ENCODE measurements at regions not wholly inside any gene's neighbourhood (a gene's known extent, or its start where the extent isn't known, plus 50 kb on each side); places are given as distances from the start of the nearest gene placed in this dataset.
"Not testable (repeated sequence)": the region's sequence is repeated elsewhere in the genome, so short reads cannot be mapped to it uniquely, and the experiment has no call there.

GRCh38 chr14:58775130-58775529, 137.4 kb downstream of the DACT1 start:
- not testable (repeated sequence) for H3K36me3 ChIP-seq (ENCODE audit: control insufficient read depth in 2 of 2, insufficient read depth in 2 of 2, low read length in 1 of 2); H3K4me1 ChIP-seq (ENCODE audit: control insufficient read depth in 2 of 2, insufficient read depth in 2 of 2, low read length in 1 of 2); H3K27ac ChIP-seq (ENCODE audit: low read depth in 2 of 2, low read length in 1 of 2); H3K9me3 ChIP-seq (ENCODE audit: control insufficient read depth in 2 of 2, insufficient read depth in 1 of 2, low read depth in 1 of 2, low read length in 1 of 2); H3K27me3 ChIP-seq (ENCODE audit: control insufficient read depth in 1 of 2, insufficient read depth in 2 of 2, low read length in 2 of 2); H3K4me3 ChIP-seq (ENCODE audit: low read depth in 1 of 2, low read length in 2 of 2)
- WGBS, 2 donors = 81 to 88% methylated on average over 4 of the region's 4 CpGs

DNA sequence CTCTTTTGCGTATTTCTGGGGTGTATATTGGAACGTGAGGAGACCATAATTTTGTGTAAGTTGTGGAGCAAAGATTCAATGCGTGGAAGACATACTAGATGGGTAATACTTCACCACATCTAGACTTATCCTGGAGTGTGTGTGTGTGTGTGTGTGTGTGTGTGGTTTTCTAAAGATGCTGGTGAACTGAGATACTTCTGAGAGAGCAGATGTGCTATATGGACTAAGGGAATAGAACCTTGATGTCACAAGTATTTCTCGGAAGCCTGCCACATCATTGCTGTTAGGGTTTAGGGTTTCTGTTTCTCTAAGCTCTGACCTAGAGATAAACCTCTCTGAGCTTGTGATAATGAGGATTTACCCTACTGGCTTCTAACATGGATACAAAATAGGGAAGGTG, 138.8 kb downstream of the DACT1 start:
- Histone ChIP-seq H3K27me3 (ENCODE audit: control insufficient read depth in 1 of 2, insufficient read depth in 2 of 2, low read length in 2 of 2) (no peaks in the 10 kb centered on the region), H3K4me1 (ENCODE audit: control insufficient read depth in 2 of 2, insufficient read depth in 2 of 2, low read length in 1 of 2) (peaks cover 0 to 2% of the 10 kb centered on the region in 2 donors), H3K36me3 (ENCODE audit: control insufficient read depth in 2 of 2, insufficient read depth in 2 of 2, low read length in 1 of 2) (no peaks in the 10 kb centered on the region), H3K4me3 (ENCODE audit: low read depth in 1 of 2, low read length in 2 of 2) (no peak overlapping the region), H3K9me3 (ENCODE audit: control insufficient read depth in 2 of 2, insufficient read depth in 1 of 2, low read depth in 1 of 2, low read length in 1 of 2) (peaks cover 0 to 4% of the 10 kb centered on the region in 2 donors), H3K27ac (ENCODE audit: low read depth in 2 of 2, low read length in 1 of 2) (no peak overlapping the region)
- 87 to 93% methylated on average over 4 of the region's 4 CpGs for WGBS, 2 donors

DNA sequence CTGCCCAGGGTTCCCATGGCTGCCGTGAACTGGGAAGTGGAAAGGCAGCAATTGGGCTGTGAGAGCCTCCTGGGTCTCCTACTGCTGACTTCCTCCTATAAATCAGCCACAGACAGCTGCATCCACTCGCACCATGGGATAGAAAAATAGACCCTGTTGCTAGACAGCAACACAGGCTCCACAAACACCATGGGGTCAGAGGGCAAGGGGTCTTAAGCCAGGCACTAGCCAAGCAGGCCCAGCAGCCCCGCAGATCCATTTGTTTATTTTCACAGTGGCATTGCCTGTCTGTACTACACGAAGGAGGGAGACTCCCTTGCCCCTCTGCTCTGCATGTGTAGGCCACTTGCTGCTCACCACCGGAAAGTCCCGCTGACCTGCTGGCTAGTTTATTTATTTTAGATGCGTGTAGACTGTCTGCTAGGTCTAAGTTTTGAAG, 139.8 kb downstream of the DACT1 start:
- Histone ChIP-seq H3K36me3 (ENCODE audit: control insufficient read depth in 2 of 2, insufficient read depth in 2 of 2, low read length in 1 of 2) (no peaks in the 10 kb centered on the region), H3K9me3 (ENCODE audit: control insufficient read depth in 2 of 2, insufficient read depth in 1 of 2, low read depth in 1 of 2, low read length in 1 of 2) (peaks cover 0 to 4% of the 10 kb centered on the region in 2 donors), H3K4me3 (ENCODE audit: low read depth in 1 of 2, low read length in 2 of 2) (no peak overlapping the region), H3K27ac (ENCODE audit: low read depth in 2 of 2, low read length in 1 of 2) (no peak overlapping the region), H3K4me1 (ENCODE audit: control insufficient read depth in 2 of 2, insufficient read depth in 2 of 2, low read length in 1 of 2) (peaks cover 0 to 2% of the 10 kb centered on the region in 2 donors), H3K27me3 (ENCODE audit: control insufficient read depth in 1 of 2, insufficient read depth in 2 of 2, low read length in 2 of 2) (no peaks in the 10 kb centered on the region)
- WGBS, 2 donors = 50 to 51% methylated on average over 7 of the region's 7 CpGs

- peaks cover 0 to 2% of the 10 kb centered on the region in 2 donors for H3K4me1 ChIP-seq (ENCODE audit: control insufficient read depth in 2 of 2, insufficient read depth in 2 of 2, low read length in 1 of 2)
- no peaks in the 10 kb centered on the region for H3K36me3 ChIP-seq (ENCODE audit: control insufficient read depth in 2 of 2, insufficient read depth in 2 of 2, low read length in 1 of 2)
- no peak overlapping the region for H3K4me3 ChIP-seq (ENCODE audit: low read depth in 1 of 2, low read length in 2 of 2)
- H3K9me3 ChIP-seq (ENCODE audit: control insufficient read depth in 2 of 2, insufficient read depth in 1 of 2, low read depth in 1 of 2, low read length in 1 of 2) = peaks cover 0 to 4% of the 10 kb centered on the region in 2 donors
- no peaks in the 10 kb centered on the region for H3K27me3 ChIP-seq (ENCODE audit: control insufficient read depth in 1 of 2, insufficient read depth in 2 of 2, low read length in 2 of 2)
- 89 to 93% methylated on average over 3 of the region's 3 CpGs for WGBS, 2 donors
- no peak overlapping the region for H3K27ac ChIP-seq (ENCODE audit: low read depth in 2 of 2, low read length in 1 of 2)
Measured at GRCh38 chr14:58778202-58778601, 140.4 kb downstream of the DACT1 start.

- no peaks in the 10 kb centered on the region for H3K27me3 ChIP-seq (ENCODE audit: control insufficient read depth in 1 of 2, insufficient read depth in 2 of 2, low read length in 2 of 2)
- WGBS, 2 donors = 59 to 70% methylated on average over 2 of the region's 2 CpGs
- peaks cover 0 to 4% of the 10 kb centered on the region in 2 donors for H3K9me3 ChIP-seq (ENCODE audit: control insufficient read depth in 2 of 2, insufficient read depth in 1 of 2, low read depth in 1 of 2, low read length in 1 of 2)
- H3K4me1 ChIP-seq (ENCODE audit: control insufficient read depth in 2 of 2, insufficient read depth in 2 of 2, low read length in 1 of 2) = peaks cover 0 to 2% of the 10 kb centered on the region in 2 donors
- no peaks in the 10 kb centered on the region for H3K36me3 ChIP-seq (ENCODE audit: control insufficient read depth in 2 of 2, insufficient read depth in 2 of 2, low read length in 1 of 2)
- H3K4me3 ChIP-seq (ENCODE audit: low read depth in 1 of 2, low read length in 2 of 2) = no peak overlapping the region
- no peak overlapping the region for H3K27ac ChIP-seq (ENCODE audit: low read depth in 2 of 2, low read length in 1 of 2)
Measured at GRCh38 chr14:58779376-58779775, 141.6 kb downstream of the DACT1 start.

GRCh38 chr14:58780185-58780584, 142.4 kb downstream of the DACT1 start:
- peaks cover 0 to 2% of the 10 kb centered on the region in 2 donors for H3K9me3 ChIP-seq (ENCODE audit: control insufficient read depth in 2 of 2, insufficient read depth in 1 of 2, low read depth in 1 of 2, low read length in 1 of 2)
- WGBS, 2 donors = 84 to 85% methylated on average over 5 of the region's 5 CpGs
- no peak overlapping the region for H3K4me3 ChIP-seq (ENCODE audit: low read depth in 1 of 2, low read length in 2 of 2)
- no peaks in the 10 kb centered on the region for H3K36me3 ChIP-seq (ENCODE audit: control insufficient read depth in 2 of 2, insufficient read depth in 2 of 2, low read length in 1 of 2)
- H3K27me3 ChIP-seq (ENCODE audit: control insufficient read depth in 1 of 2, insufficient read depth in 2 of 2, low read length in 2 of 2) = no peaks in the 10 kb centered on the region
- H3K27ac ChIP-seq (ENCODE audit: low read depth in 2 of 2, low read length in 1 of 2) = no peak overlapping the region
- peaks cover 0 to 2% of the 10 kb centered on the region in 2 donors for H3K4me1 ChIP-seq (ENCODE audit: control insufficient read depth in 2 of 2, insufficient read depth in 2 of 2, low read length in 1 of 2)

DNA sequence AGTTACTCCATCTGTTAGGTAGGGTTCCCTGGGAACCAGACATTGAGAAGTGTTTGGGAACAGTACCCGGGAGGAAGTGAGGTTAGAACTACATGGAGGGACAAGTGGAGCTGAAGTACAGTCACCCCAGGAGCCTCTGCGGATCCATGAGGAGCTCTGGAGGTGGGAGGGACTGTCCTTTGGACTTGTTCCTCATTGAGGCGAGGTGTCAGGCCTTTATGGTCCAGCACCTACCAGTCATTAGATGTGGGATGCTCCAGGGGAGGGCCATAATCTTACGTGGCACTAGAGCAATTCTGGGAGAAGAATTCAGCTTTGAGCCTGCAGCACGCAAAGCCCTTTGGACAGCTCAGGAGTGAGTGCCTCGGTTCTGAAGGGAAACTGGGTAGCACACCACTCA, 142.8 kb downstream of the DACT1 start:
- Histone ChIP-seq H3K36me3 (ENCODE audit: control insufficient read depth in 2 of 2, insufficient read depth in 2 of 2, low read length in 1 of 2) (no peaks in the 10 kb centered on the region), H3K9me3 (ENCODE audit: control insufficient read depth in 2 of 2, insufficient read depth in 1 of 2, low read depth in 1 of 2, low read length in 1 of 2) (peaks cover 0 to 2% of the 10 kb centered on the region in 2 donors), H3K27ac (ENCODE audit: low read depth in 2 of 2, low read length in 1 of 2) (no peak overlapping the region), H3K4me3 (ENCODE audit: low read depth in 1 of 2, low read length in 2 of 2) (no peak overlapping the region), H3K27me3 (ENCODE audit: control insufficient read depth in 1 of 2, insufficient read depth in 2 of 2, low read length in 2 of 2) (no peaks in the 10 kb centered on the region), H3K4me1 (ENCODE audit: control insufficient read depth in 2 of 2, insufficient read depth in 2 of 2, low read length in 1 of 2) (peaks cover 0 to 2% of the 10 kb centered on the region in 2 donors)
- 87 to 92% methylated on average over 6 of the region's 6 CpGs for whole genome bisulfite sequencing, 2 donors

GRCh38 chr14:58782011-58782410, 144.2 kb downstream of the DACT1 start:
- H3K27me3 ChIP-seq (ENCODE audit: control insufficient read depth in 1 of 2, insufficient read depth in 2 of 2, low read length in 2 of 2) = no peaks in the 10 kb centered on the region
- WGBS, 2 donors = 80 to 87% methylated on average over 6 of the region's 6 CpGs
- no peak overlapping the region for H3K4me3 ChIP-seq (ENCODE audit: low read depth in 1 of 2, low read length in 2 of 2)
- H3K9me3 ChIP-seq (ENCODE audit: control insufficient read depth in 2 of 2, insufficient read depth in 1 of 2, low read depth in 1 of 2, low read length in 1 of 2) = peaks cover 0 to 2% of the 10 kb centered on the region in 2 donors
- H3K36me3 ChIP-seq (ENCODE audit: control insufficient read depth in 2 of 2, insufficient read depth in 2 of 2, low read length in 1 of 2) = no peaks in the 10 kb centered on the region
- peaks cover 0 to 2% of the 10 kb centered on the region in 2 donors for H3K4me1 ChIP-seq (ENCODE audit: control insufficient read depth in 2 of 2, insufficient read depth in 2 of 2, low read length in 1 of 2)
- no peak overlapping the region for H3K27ac ChIP-seq (ENCODE audit: low read depth in 2 of 2, low read length in 1 of 2)

GRCh38 chr14:58783792-58784511, 146.2 kb downstream of the DACT1 start:
- WGBS, 2 donors = 56 to 60% methylated on average over 10 of the region's 10 CpGs

GRCh38 chr14:58784931-58785330, 147.2 kb downstream of the DACT1 start:
- H3K4me1 ChIP-seq (ENCODE audit: control insufficient read depth in 2 of 2, insufficient read depth in 2 of 2, low read length in 1 of 2) = no peaks in the 10 kb centered on the region
- H3K27ac ChIP-seq (ENCODE audit: low read depth in 2 of 2, low read length in 1 of 2) = no peak overlapping the region
- H3K9me3 ChIP-seq (ENCODE audit: control insufficient read depth in 2 of 2, insufficient read depth in 1 of 2, low read depth in 1 of 2, low read length in 1 of 2) = peaks cover 0 to 2% of the 10 kb centered on the region in 2 donors
- 71 to 86% methylated on average over 1 of the region's 1 CpG for WGBS, 2 donors
- H3K36me3 ChIP-seq (ENCODE audit: control insufficient read depth in 2 of 2, insufficient read depth in 2 of 2, low read length in 1 of 2) = no peaks in the 10 kb centered on the region
- H3K4me3 ChIP-seq (ENCODE audit: low read depth in 1 of 2, low read length in 2 of 2) = no peak overlapping the region
- H3K27me3 ChIP-seq (ENCODE audit: control insufficient read depth in 1 of 2, insufficient read depth in 2 of 2, low read length in 2 of 2) = no peaks in the 10 kb centered on the region

More at GRCh38 chr14:58783792-58784511, 146.2 kb downstream of the DACT1 start:
- Histone ChIP-seq H3K27me3 (ENCODE audit: control insufficient read depth in 1 of 2, insufficient read depth in 2 of 2, low read length in 2 of 2) (no peaks in the 10 kb centered on the region), H3K9me3 (ENCODE audit: control insufficient read depth in 2 of 2, insufficient read depth in 1 of 2, low read depth in 1 of 2, low read length in 1 of 2) (peaks cover 0 to 2% of the 10 kb centered on the region in 2 donors), H3K36me3 (ENCODE audit: control insufficient read depth in 2 of 2, insufficient read depth in 2 of 2, low read length in 1 of 2) (no peaks in the 10 kb centered on the region), H3K4me1 (ENCODE audit: control insufficient read depth in 2 of 2, insufficient read depth in 2 of 2, low read length in 1 of 2) (no peaks in the 10 kb centered on the region), H3K27ac (ENCODE audit: low read depth in 2 of 2, low read length in 1 of 2) (no peak overlapping the region), H3K4me3 (ENCODE audit: low read depth in 1 of 2, low read length in 2 of 2) (no peak overlapping the region)

All from esophagus (tissue), 2 donors.